Small intestine (tissue), 7 donors: ENCODE measurements at regions not wholly inside any gene's neighbourhood (a gene's known extent, or its start where the extent isn't known, plus 50 kb on each side); places are given as distances from the start of the nearest gene placed in this dataset.
A peak's percentile ranks its signal among the peaks of the same experiment; 100 is the strongest.

Experiments used
- DNase-seq, 2 donors: peaks; one replicate each; pipeline versions ENCODE4 v3.0.0 to v3.0.0-alpha.2; 2013
- FAIRE-seq: peaks from 2 replicates; lab custom pipeline; 2012; peaks lifted over from hg19 to GRCh38; lab: Jason Lieb, UNC
- H3K27ac ChIP-seq, 3 donors: one replicate each; pipeline ENCODE4 v1.5.1; 2013; ENCODE audit warnings: low read length in 2 of 3, mild to moderate bottlenecking in 2 of 3, control low read depth in 1 of 3, inconsistent platforms in 1 of 3, low read depth in 1 of 3, moderate library complexity in 1 of 3
- H3K27me3 ChIP-seq, 3 donors: one replicate each; pipeline ENCODE4 v1.6.1; 2013; ENCODE audit warnings: low read length in 3 of 3, inconsistent platforms in 1 of 3; ENCODE audit not compliant: control insufficient read depth in 3 of 3, insufficient read depth in 3 of 3
- H3K36me3 ChIP-seq, 3 donors: one replicate each; pipeline ENCODE4 v1.6.1; 2013; ENCODE audit warnings: low read length in 3 of 3, inconsistent platforms in 1 of 3, low read depth in 1 of 3, mild to moderate bottlenecking in 1 of 3, moderate library complexity in 1 of 3; ENCODE audit not compliant: control insufficient read depth in 3 of 3, insufficient read depth in 2 of 3
- H3K4me1 ChIP-seq, 3 donors: one replicate each; pipeline ENCODE4 v1.6.1; 2013; ENCODE audit warnings: low read length in 2 of 3, inconsistent platforms in 1 of 3, low read depth in 1 of 3, mild to moderate bottlenecking in 1 of 3, moderate library complexity in 1 of 3; ENCODE audit not compliant: control insufficient read depth in 3 of 3, insufficient read depth in 2 of 3
- H3K4me3 ChIP-seq, 3 donors: one replicate each; pipeline ENCODE4 v1.5.1; 2013; ENCODE audit warnings: low read length in 3 of 3, control low read depth in 1 of 3, inconsistent platforms in 1 of 3, low read depth in 1 of 3, mild to moderate bottlenecking in 1 of 3, moderate library complexity in 1 of 3
- H3K9me3 ChIP-seq, 2 donors: one replicate each; pipeline ENCODE4 v1.6.1; 2013; ENCODE audit warnings: low read depth in 1 of 2, low read length in 1 of 2; ENCODE audit not compliant: control insufficient read depth in 2 of 2, insufficient read depth in 1 of 2
- WGBS, 3 donors: extraction: QIAGEN DNeasy Blood & Tissue Kit; methylation state at CpG; one replicate each; pipeline ENCODE4 v1.1.7; 2013; 5-methylcytosine and 5-hydroxymethylcytosine counted together
- donor health status: healthy with polysubstance abuse.
- donor health status: control.
- donor health status: control.
- donor health status: Bipolar disorder and iron deficiency.
- donor health status: healthy.

GRCh38 chr1:34359411-34359810, 182.7 kb downstream of the C1orf94 start:
- no peak for FAIRE-seq
- Histone ChIP-seq H3K9me3 (no peaks in the 10 kb centered on the region), H3K4me1 (no peaks in the 10 kb centered on the region), H3K36me3 (no peaks in the 10 kb centered on the region), H3K27me3 (peaks cover 0 to 5% (median 2%) of the 10 kb centered on the region in 3 donors), H3K27ac (no peak overlapping the region), H3K4me3 (no peak overlapping the region)
- 86 to 88% (median 88%) methylated on average over 4 of the region's 4 CpGs for WGBS, 3 donors
- no peak for DNase-seq

GRCh38 chr1:34360574-34360973, 183.9 kb downstream of the C1orf94 start:
- Histone ChIP-seq H3K27ac (no peak overlapping the region), H3K9me3 (no peaks in the 10 kb centered on the region), H3K27me3 (peaks cover 0 to 8% (median 2%) of the 10 kb centered on the region in 3 donors), H3K4me3 (no peak overlapping the region), H3K4me1 (no peaks in the 10 kb centered on the region), H3K36me3 (no peaks in the 10 kb centered on the region)
- no peak for FAIRE-seq
- DNase-seq = no peak
- WGBS, 3 donors = 73 to 87% (median 85%) methylated on average over 3 of the region's 3 CpGs

- Histone ChIP-seq H3K27ac (no peak overlapping the region), H3K4me1 (no peaks in the 10 kb centered on the region), H3K9me3 (no peaks in the 10 kb centered on the region), H3K4me3 (no peak overlapping the region), H3K27me3 (peaks cover 0 to 9% (median 0%) of the 10 kb centered on the region in 3 donors), H3K36me3 (no peaks in the 10 kb centered on the region)
- WGBS, 3 donors = 31 to 43% (median 36%) methylated on average over 3 of the region's 3 CpGs
- no peak for FAIRE-seq
- DNase-seq = no peak
Measured at GRCh38 chr1:34361121-34361520, 184.4 kb downstream of the C1orf94 start.

- Histone ChIP-seq H3K9me3 (no peaks in the 10 kb centered on the region), H3K36me3 (no peaks in the 10 kb centered on the region), H3K27ac (no peak overlapping the region), H3K27me3 (peaks cover 0 to 9% (median 0%) of the 10 kb centered on the region in 3 donors), H3K4me3 (no peak overlapping the region), H3K4me1 (no peaks in the 10 kb centered on the region)
- 38 to 63% (median 50%) methylated on average over 2 of the region's 2 CpGs for WGBS, 3 donors
- DNase-seq = no peak
- no peak for FAIRE-seq
Measured at GRCh38 chr1:34361781-34362357, 185.2 kb downstream of the C1orf94 start.

GRCh38 chr1:34362949-34363348, 186.2 kb downstream of the C1orf94 start:
- 48 to 80% (median 50%) methylated on average over 4 of the region's 4 CpGs for WGBS, 3 donors
- Histone ChIP-seq H3K27me3 (peaks cover 0 to 9% (median 0%) of the 10 kb centered on the region in 3 donors), H3K4me1 (no peaks in the 10 kb centered on the region), H3K36me3 (no peaks in the 10 kb centered on the region), H3K27ac (no peak overlapping the region), H3K4me3 (no peak overlapping the region), H3K9me3 (no peaks in the 10 kb centered on the region)
- peak in 1 of 2 donors; percentile 1 for DNase-seq
- no peak for FAIRE-seq

GRCh38 chr1:34363447-34363846, 186.7 kb downstream of the C1orf94 start:
- Histone ChIP-seq H3K36me3 (no peaks in the 10 kb centered on the region), H3K9me3 (no peaks in the 10 kb centered on the region), H3K4me1 (no peaks in the 10 kb centered on the region), H3K4me3 (no peak overlapping the region), H3K27me3 (peaks cover 0 to 9% (median 0%) of the 10 kb centered on the region in 3 donors), H3K27ac (no peak overlapping the region)
- FAIRE-seq (no peak), DNase-seq (no peak)

- DNase-seq (no peak), FAIRE-seq (no peak)
- H3K9me3 ChIP-seq = no peaks in the 10 kb centered on the region
- no peak overlapping the region for H3K27ac ChIP-seq
- 65 to 71% (median 70%) methylated on average over 4 of the region's 4 CpGs for WGBS, 3 donors
- peaks cover 0 to 13% (median 0%) of the 10 kb centered on the region in 3 donors for H3K27me3 ChIP-seq
- no peaks in the 10 kb centered on the region for H3K36me3 ChIP-seq
- no peak overlapping the region for H3K4me3 ChIP-seq
- no peaks in the 10 kb centered on the region for H3K4me1 ChIP-seq
Measured at GRCh38 chr1:34363915-34364314, 187.2 kb downstream of the C1orf94 start.

GRCh38 chr1:34364376-34364775, 187.7 kb downstream of the C1orf94 start:
- 84 to 96% (median 90%) methylated on average over 4 of the region's 4 CpGs for WGBS, 3 donors
- Histone ChIP-seq H3K4me3 (no peak overlapping the region), H3K4me1 (no peaks in the 10 kb centered on the region), H3K27ac (no peak overlapping the region), H3K9me3 (no peaks in the 10 kb centered on the region), H3K36me3 (no peaks in the 10 kb centered on the region), H3K27me3 (peaks cover 0 to 17% (median 0%) of the 10 kb centered on the region in 3 donors)
- FAIRE-seq (no peak), DNase-seq (no peak)

GRCh38 chr1:34365295-34365694, 188.6 kb downstream of the C1orf94 start:
- Histone ChIP-seq H3K36me3 (no peaks in the 10 kb centered on the region), H3K27ac (no peak overlapping the region), H3K4me3 (no peak overlapping the region), H3K9me3 (no peaks in the 10 kb centered on the region), H3K27me3 (peaks cover 0 to 15% (median 0%) of the 10 kb centered on the region in 3 donors), H3K4me1 (no peaks in the 10 kb centered on the region)
- no peak for DNase-seq
- WGBS, 3 donors = 21 to 44% (median 36%) methylated on average over 1 of the region's 1 CpG
- FAIRE-seq = no peak
